B cell (primary cell): ENCODE measurements at regions not wholly inside any gene's neighbourhood (a gene's known extent, or its start where the extent isn't known, plus 50 kb on each side); places are given as distances from the start of the nearest gene placed in this dataset.

ENCODE experiments used
- CTCF ChIP-seq: fragments of 200-600 bp; IDR thresholded peaks from one replicate; pipeline ENCODE4 v1.8.0; 2022; ENCODE audit warnings: antibody characterized with exemption, mild to moderate bottlenecking
- EZH2 ChIP-seq: IDR thresholded peaks from 2 replicates; pipeline ENCODE4 v1.6.1; 2012; ENCODE audit warnings: borderline replicate concordance, low read depth, mild to moderate bottlenecking, moderate library complexity, low read length; ENCODE audit not compliant: insufficient read depth, poor library complexity, severe bottlenecking

DNA sequence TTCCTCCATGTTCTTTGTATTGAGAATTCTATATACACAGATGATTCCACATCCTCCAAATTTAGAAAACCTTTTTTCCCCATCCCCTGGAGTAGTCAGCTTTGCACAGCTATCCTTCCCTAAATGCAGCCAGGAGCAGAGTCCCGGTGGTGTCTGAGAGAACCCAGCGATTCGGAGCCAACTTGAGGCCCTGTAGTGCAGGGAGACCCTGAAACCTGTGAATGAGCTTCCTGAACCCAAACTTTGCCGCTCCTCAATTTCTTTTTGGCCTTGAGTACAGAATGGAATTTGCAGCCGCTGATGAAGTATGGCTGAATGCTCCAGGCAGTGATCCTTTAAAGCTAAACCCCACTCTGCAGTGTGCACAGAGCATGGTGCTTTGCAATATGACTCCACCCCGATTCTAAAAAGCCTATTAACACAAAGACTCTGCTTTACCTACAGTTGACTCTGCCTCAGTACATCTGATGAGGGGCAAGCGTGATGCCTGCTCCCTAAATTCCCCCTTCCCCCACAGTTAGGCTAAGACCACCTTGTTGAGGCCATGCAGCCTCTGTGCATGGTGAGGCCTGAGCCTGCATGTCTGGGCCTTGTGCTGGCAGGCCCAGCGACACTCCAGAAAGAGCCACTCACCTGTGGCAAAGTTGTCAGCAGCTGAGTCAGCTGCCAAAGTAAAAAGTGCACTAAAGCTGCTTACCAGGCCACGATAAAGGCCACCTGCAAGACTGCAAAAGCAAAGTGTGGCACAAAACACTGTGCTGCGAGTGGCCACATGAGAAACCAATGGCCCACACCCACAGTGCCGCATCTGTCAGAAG, 82.1 kb downstream of the PLEKHG1 start:
- TF ChIP-seq CTCF, result no peak
- no peak for TF ChIP-seq EZH2
